ENCODE measurements at regions not wholly inside any gene's neighbourhood (a gene's known extent, or its start where the extent isn't known, plus 50 kb on each side); places are given as distances from the start of the nearest gene placed in this dataset.

DNA sequence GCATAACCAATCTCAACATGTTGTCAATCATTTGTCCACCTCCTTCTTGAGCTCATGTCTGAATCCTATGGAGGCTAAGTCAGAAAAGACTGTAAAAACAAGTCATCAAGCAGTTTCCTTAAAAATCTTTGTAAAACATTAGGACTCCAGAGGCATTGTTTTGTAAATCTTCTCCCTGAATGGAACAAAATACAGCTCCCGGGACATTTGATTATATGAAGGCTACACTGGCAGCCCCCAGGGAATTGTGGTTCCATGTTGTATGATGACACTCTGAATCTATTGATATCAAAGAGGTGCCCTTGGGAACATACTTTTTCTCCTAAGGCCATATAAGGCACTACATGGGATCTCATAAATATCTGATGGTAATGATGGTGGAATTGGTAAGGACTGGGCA lies 83.2 kb upstream of the NUDT12 start:
- TF ChIP-seq, protein P1, sequence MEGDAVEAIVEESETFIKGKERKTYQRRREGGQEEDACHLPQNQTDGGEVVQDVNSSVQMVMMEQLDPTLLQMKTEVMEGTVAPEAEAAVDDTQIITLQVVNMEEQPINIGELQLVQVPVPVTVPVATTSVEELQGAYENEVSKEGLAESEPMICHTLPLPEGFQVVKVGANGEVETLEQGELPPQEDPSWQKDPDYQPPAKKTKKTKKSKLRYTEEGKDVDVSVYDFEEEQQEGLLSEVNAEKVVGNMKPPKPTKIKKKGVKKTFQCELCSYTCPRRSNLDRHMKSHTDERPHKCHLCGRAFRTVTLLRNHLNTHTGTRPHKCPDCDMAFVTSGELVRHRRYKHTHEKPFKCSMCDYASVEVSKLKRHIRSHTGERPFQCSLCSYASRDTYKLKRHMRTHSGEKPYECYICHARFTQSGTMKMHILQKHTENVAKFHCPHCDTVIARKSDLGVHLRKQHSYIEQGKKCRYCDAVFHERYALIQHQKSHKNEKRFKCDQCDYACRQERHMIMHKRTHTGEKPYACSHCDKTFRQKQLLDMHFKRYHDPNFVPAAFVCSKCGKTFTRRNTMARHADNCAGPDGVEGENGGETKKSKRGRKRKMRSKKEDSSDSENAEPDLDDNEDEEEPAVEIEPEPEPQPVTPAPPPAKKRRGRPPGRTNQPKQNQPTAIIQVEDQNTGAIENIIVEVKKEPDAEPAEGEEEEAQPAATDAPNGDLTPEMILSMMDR (IDR thresholded peaks at IDR 0.05; ENCODE audit: extremely low read depth, missing control alignments) = no peak
- DNase-seq (ENCODE audit: low spot score) = no peak

- TF ChIP-seq, protein P1 (IDR thresholded peaks at IDR 0.05; ENCODE audit: extremely low read depth, missing control alignments) = no peak
- no peak for DNase-seq (ENCODE audit: low spot score)
Observed at GRCh38 chr5:103638979-103639378, 76.4 kb upstream of the NUDT12 start.

DNA sequence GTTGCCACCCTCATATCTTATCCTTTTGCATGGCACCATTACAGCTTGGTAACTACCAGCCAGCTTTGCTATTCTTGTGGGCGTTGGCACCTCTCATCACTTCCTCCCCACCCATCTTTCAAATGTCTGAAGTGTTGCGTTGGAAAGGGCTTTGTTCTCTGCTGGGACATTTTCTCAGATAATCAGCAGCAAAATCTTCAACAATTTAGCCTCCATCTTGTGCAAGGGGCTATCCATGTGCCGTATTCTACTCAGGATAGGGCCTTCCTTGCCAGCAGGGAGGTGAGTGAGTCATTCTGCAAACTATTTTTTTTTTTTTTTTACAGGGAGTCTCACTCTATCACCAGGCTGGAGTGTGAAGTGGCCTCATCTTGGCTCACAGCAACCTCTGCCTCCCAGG lies 62.1 kb upstream of the NUDT12 start:
- no peak for DNase-seq (ENCODE audit: low spot score)
- TF ChIP-seq, protein P1 (IDR thresholded peaks at IDR 0.05; ENCODE audit: extremely low read depth, missing control alignments) = no peak

- no peak for DNase-seq (ENCODE audit: low spot score)
Observed at GRCh38 chr5:103624035-103624480, 61.5 kb upstream of the NUDT12 start.

DNA sequence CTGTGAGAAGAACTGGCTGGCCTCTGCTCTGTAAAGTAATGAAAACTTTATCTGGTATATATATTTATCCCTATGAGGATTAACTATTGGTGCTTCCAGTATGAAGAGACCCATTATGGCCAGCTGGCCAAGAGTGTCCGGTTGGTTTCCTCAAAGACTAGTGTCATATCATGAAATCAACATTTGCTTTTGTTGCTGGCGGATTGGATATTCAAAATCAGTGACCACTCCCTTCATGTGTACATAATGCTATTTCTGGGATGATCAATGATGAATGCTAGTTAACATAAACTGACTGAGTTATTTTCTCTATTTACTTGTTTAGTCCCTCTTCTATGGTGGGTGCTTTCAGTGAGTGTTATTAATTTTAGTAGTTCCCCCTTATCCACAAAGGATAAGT lies 60.8 kb upstream of the NUDT12 start:
- DNase-seq (ENCODE audit: low spot score) = no peak

More at GRCh38 chr5:103624035-103624480, 61.5 kb upstream of the NUDT12 start:
- TF ChIP-seq, protein P1 (IDR thresholded peaks at IDR 0.05; ENCODE audit: extremely low read depth, missing control alignments) = no peak

GRCh38 chr5:103621548-103621930 lies 59.0 kb upstream of the NUDT12 start:
- DNase-seq (ENCODE audit: low spot score) = no peak
- TF ChIP-seq, protein P1 (IDR thresholded peaks at IDR 0.05; ENCODE audit: extremely low read depth, missing control alignments) = no peak

More for the DNA sequence above, 60.8 kb upstream of the NUDT12 start:
- TF ChIP-seq, protein P1 (IDR thresholded peaks at IDR 0.05; ENCODE audit: extremely low read depth, missing control alignments) = no peak

DNA sequence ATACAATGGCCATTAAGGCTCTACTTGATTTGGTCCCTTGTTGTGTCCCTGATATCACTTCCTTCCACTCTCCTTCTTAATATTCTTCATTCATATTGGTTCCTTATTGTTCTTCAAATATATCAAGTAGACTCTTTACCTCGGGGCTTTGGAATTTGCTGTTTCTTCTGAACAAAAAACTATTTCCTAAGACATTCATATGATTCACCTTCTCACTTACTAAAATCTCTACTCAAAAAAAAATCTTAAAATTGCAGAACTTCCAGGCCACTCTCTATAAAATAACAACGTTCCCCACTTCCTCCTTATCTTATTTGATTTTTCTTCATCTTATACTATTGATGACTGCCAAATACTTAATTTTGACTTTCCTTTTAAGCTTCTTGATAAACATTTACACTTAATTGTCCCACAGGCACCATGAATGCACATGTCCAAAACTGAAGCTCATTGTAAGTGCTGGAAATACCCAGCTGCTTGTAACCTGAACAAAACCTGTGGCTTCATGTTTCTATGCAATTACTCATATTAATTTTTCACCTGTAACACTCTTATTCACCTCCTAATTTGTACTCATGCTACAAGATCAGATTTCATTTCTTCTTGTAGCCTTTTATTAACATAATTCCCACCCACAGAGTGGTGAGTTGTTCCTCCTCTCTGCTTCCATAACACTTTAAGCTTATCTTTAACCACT lies 58.4 kb upstream of the NUDT12 start:
- TF ChIP-seq, protein P1 (IDR thresholded peaks at IDR 0.05; ENCODE audit: extremely low read depth, missing control alignments) = no peak
- DNase-seq (ENCODE audit: low spot score) = no peak
